A673 (cell line): ENCODE measurements at regions not wholly inside any gene's neighbourhood (a gene's known extent, or its start where the extent isn't known, plus 50 kb on each side); places are given as distances from the start of the nearest gene placed in this dataset.

Source experiments
- CTCF ChIP-seq: fragments of 300-800, 200-600 bp; sonication (generic); conservative IDR thresholded peaks from 2 replicates; pipeline ENCODE4 v1.5.1; 2017; ENCODE audit warnings: low read depth, mild to moderate bottlenecking, antibody characterized with exemption, low read length, moderate library complexity, mixed read lengths
- EZH2 ChIP-seq: fragments of 200-600 bp; sonication (generic); IDR thresholded peaks from 2 replicates; pipeline ENCODE4 v1.6.1; 2017; ENCODE audit warnings: borderline replicate concordance, low read depth, mild to moderate bottlenecking, mixed read lengths, antibody characterized with exemption, low read length; ENCODE audit not compliant: poor library complexity, severe bottlenecking

- TF ChIP-seq CTCF (no peak), EZH2 (no peak)
These were observed 150.9 kb upstream of the THY1 start for GRCh38 chr11:119573858-119574257.
